Astrocyte of the cerebellum (primary cell): ENCODE measurements at regions not wholly inside any gene's neighbourhood (a gene's known extent, or its start where the extent isn't known, plus 50 kb on each side); places are given as distances from the start of the nearest gene placed in this dataset.

Experiments used
- DNase-seq: peaks from one replicate; pipeline ENCODE4 v3.0.0-alpha.2; 2011; ENCODE audit warnings: low read depth
- H3K4me3 ChIP-seq: 2 replicates; pipeline ENCODE4 v1.5.1; 2011; ENCODE audit warnings: mild to moderate bottlenecking, low read depth, low read length, moderate library complexity
- in situ Hi-C: cut with HindIII; loops from 2 replicates; pipeline ENCODE4 v1.10.0; 2017; ENCODE audit warnings: low sequenced_read_pairs
- TF ChIP-seq, protein P1 (sequence below): IDR thresholded peaks from 2 replicates; pipeline ENCODE4 v1.5.1; 2012; ENCODE audit warnings: low read length, low read depth, moderate library complexity, mild to moderate bottlenecking; ENCODE audit errors: missing control alignments

DNA sequence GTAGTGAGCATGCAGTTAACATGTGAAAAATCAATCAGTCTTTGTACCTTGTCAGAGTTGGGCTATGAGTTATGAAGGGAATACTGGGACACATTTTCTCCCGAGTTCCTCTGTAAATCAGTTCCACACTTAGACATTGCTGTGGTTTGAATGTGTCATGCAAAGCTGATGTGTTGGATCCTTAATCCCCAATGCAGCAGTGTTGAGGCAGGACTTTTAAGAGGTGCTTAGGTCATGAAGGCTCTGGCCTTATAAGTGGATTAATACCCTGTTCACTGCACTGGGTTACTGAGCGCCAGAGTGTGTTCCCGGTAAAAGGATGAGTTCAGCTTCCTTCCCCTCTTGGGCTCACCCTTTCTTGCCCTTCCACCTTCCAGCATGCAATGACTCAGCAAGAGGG lies 742.1 kb upstream of the TENM4 start:
- TF ChIP-seq, protein P1, sequence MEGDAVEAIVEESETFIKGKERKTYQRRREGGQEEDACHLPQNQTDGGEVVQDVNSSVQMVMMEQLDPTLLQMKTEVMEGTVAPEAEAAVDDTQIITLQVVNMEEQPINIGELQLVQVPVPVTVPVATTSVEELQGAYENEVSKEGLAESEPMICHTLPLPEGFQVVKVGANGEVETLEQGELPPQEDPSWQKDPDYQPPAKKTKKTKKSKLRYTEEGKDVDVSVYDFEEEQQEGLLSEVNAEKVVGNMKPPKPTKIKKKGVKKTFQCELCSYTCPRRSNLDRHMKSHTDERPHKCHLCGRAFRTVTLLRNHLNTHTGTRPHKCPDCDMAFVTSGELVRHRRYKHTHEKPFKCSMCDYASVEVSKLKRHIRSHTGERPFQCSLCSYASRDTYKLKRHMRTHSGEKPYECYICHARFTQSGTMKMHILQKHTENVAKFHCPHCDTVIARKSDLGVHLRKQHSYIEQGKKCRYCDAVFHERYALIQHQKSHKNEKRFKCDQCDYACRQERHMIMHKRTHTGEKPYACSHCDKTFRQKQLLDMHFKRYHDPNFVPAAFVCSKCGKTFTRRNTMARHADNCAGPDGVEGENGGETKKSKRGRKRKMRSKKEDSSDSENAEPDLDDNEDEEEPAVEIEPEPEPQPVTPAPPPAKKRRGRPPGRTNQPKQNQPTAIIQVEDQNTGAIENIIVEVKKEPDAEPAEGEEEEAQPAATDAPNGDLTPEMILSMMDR, result no peak
- in situ Hi-C loops, result no loop called here
- no peak overlapping the region for H3K4me3 ChIP-seq
- no peak for DNase-seq

DNA sequence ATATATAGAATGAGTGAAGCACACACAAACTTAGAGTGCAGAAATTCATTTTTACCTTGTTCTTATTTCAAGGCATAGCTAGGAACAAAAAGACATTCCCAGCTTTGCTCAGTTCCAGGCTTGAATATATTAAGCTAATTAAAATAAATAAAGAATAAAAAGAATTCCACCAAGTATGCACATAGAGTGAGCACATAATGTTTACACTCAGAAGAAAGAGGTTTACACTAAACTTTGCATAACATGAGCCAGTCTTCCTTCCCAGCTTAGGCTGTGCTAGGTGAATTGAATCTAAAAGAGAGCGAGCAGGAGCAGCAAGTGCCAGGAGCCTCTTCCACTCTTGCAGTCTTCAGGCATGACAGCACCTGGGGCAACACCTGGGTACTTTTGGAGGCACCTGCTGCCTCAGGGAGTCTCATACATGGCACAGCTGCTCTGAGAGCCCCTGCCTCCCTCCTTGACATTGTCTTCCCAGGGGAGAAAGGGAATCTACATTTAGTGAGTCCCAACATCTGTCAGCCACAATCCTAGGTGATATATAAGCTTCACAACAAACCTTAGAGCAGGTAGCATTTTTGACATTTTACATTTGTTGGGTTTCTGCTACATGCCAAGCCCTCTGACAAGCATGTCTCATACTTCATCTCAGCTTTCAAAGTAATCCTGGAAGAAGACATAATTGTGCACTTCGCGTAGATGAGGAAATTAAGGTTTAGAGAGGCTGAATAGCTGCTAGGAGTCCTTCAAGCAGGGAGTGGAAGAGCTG lies 732.7 kb upstream of the TENM4 start:
- TF ChIP-seq, protein P1, result no peak
- H3K4me3 ChIP-seq, result no peak overlapping the region
- in situ Hi-C loops, result no loop called here
- no peak for DNase-seq

DNA sequence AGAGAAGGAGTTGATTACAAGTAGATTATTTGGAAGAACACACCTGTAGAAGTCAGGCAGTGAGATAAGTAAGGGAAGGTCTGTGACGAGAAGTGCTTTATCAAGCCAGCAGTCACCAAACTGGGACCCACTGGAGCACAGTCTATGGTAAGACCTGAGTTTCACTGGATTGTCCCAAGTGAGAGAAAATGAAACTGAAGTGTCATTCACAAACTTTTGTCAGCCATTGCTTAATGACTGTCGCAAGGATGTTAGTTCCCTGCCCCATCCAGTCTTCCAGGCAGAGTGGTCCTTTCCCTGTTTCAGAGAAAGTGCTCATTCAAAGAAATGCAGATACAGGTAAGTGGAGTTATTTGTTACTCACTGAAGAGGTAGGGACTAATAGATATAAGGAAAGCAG lies 728.0 kb upstream of the TENM4 start:
- TF ChIP-seq, protein P1, result no peak
- no peak overlapping the region for H3K4me3 ChIP-seq
- DNase-seq, result no peak
- in situ Hi-C loops, result no loop called here

DNA sequence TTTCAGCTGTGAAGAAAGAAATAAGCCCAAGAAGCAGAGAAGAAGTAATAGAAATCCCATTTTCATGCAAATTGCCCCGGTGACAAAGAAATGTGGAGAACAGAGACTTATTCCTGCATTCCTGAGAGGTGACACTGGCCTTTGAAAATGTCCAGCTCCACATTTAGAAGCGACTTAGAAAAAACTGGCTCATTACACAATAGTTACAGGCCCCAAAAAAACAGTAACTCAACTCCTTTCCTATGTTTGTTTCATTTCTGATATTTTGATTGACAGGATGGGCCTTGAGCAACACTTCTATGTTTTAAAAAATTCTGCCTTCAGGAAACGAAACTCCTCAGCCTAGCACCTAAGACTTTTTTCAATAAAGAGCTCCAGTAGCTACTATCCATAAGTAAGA lies 726.9 kb upstream of the TENM4 start:
- TF ChIP-seq, protein P1, result no peak
- in situ Hi-C loops, result no loop called here
- DNase-seq, result no peak
- H3K4me3 ChIP-seq, result no peak overlapping the region

DNA sequence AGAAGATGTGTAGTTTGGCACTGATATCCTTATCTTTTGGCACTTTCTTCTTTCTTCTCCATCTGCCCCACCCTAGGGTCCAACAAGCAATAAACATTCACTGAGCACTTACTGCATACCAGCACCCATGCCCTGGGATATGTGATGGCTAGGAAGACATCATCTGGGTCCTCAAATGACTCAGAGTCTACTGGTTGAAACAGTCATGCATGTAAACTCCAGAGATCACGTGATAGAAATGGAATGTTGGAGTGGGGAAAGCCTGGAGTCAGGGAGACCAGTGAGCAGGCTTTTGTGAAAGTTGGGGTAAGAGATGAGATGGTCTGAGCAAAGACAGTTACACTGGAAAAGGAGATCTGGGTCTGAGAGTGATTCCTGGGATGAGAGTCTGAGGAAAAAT lies 724.9 kb upstream of the TENM4 start:
- TF ChIP-seq, protein P1, result no peak
- in situ Hi-C loops, result no loop called here
- no peak for DNase-seq
- no peak overlapping the region for H3K4me3 ChIP-seq

DNA sequence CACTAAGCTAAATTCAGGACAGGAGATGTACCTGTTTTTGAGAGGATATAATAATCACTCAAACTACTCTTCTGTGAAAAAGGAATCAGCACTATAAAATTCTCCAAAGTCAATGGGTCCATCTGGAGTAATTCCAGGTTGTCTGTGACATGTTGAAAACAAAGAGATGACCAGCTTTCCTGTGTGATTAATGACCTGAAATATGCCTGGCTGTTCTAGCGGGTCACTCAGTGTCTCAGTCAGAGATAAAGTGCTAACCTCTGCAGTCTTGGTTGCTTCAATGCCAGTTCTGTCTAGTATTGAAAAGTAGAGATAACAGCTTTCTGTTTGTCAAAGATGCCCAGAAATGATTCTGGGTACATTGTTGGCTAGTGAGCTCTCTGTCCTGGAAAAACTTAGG lies 722.6 kb upstream of the TENM4 start:
- TF ChIP-seq, protein P1, result no peak
- no peak overlapping the region for H3K4me3 ChIP-seq
- no peak for DNase-seq
- in situ Hi-C loops, result no loop called here
